Activated T-helper 2 cell treated with anti-CD3 and anti-CD28 coated beads, Interferon-gamma antibody, Interleukin-2, Interleukin-4, amounts not matched to agents 10 μg/mL and 5 μg/mL and 100 μg/mL, durations not matched to agents 14 hours and 24 hours and 36 hours (primary cell): ENCODE measurements at regions not wholly inside any gene's neighbourhood (a gene's known extent, or its start where the extent isn't known, plus 50 kb on each side); places are given as distances from the start of the nearest gene placed in this dataset.

Experiments used
- DNase-seq: peaks from one replicate; pipeline ENCODE4 v3.0.0; 2021; ENCODE audit warnings: low spot score
- H3K27ac Mint-ChIP-seq: one replicate; pipeline ENCODE4 v1.8.0; 2021; ENCODE audit warnings: mixed read lengths
- H3K27me3 Mint-ChIP-seq: one replicate; pipeline ENCODE4 v1.8.0; 2021; ENCODE audit warnings: low read depth, mixed read lengths
- H3K36me3 Mint-ChIP-seq: one replicate; pipeline ENCODE4 v1.8.0; 2021; ENCODE audit warnings: low read depth, mixed read lengths
- H3K4me1 Mint-ChIP-seq: one replicate; pipeline ENCODE4 v1.8.0; 2021; ENCODE audit warnings: low read depth, mixed read lengths
- H3K4me3 Mint-ChIP-seq: one replicate; pipeline ENCODE4 v1.8.0; 2021; ENCODE audit warnings: low read depth, mild to moderate bottlenecking, moderate library complexity, mixed read lengths
- H3K9me3 Mint-ChIP-seq: one replicate; pipeline ENCODE4 v1.8.0; 2021; ENCODE audit warnings: mixed read lengths
- intact Hi-C: fragments of 100-400 bp; cut with micrococcal nuclease; formaldehyde crosslinking; loops from one replicate; pipeline ENCODE4 v1.15.1; 2023

GRCh38 chr13:83065108-83065507, 817.2 kb downstream of the SLITRK1 start:
- Mint-ChIP-seq H3K4me3 (no peak overlapping the region), H3K27ac (no peak overlapping the region), H3K4me1 (no peaks in the 10 kb centered on the region), H3K9me3 (peaks cover 13% of the 10 kb centered on the region), H3K27me3 (no peaks in the 10 kb centered on the region), H3K36me3 (no peaks in the 10 kb centered on the region)
- intact Hi-C loops, result no loop called here
- DNase-seq, result no peak

GRCh38 chr13:83057119-83057518, 825.2 kb downstream of the SLITRK1 start:
- Mint-ChIP-seq H3K4me1 (no peaks in the 10 kb centered on the region), H3K9me3 (peaks cover 8% of the 10 kb centered on the region), H3K4me3 (no peak overlapping the region), H3K36me3 (no peaks in the 10 kb centered on the region), H3K27ac (no peak overlapping the region), H3K27me3 (no peaks in the 10 kb centered on the region)
- no peak for DNase-seq
- intact Hi-C loops, result no loop called here

GRCh38 chr13:83056269-83056668, 826.0 kb downstream of the SLITRK1 start:
- Mint-ChIP-seq H3K4me3 (no peak overlapping the region), H3K9me3 (peaks cover 8% of the 10 kb centered on the region), H3K27ac (no peak overlapping the region), H3K4me1 (no peaks in the 10 kb centered on the region), H3K36me3 (no peaks in the 10 kb centered on the region), H3K27me3 (no peaks in the 10 kb centered on the region)
- intact Hi-C loops, result no loop called here
- DNase-seq, result no peak

- H3K9me3 Mint-ChIP-seq, result peaks cover 12% of the 10 kb centered on the region
- intact Hi-C loops, result no loop called here
- DNase-seq, result no peak
- H3K4me3 Mint-ChIP-seq, result no peak overlapping the region
- no peak overlapping the region for H3K27ac Mint-ChIP-seq
- no peaks in the 10 kb centered on the region for H3K36me3 Mint-ChIP-seq
- H3K4me1 Mint-ChIP-seq, result no peaks in the 10 kb centered on the region
- H3K27me3 Mint-ChIP-seq, result no peaks in the 10 kb centered on the region
These were observed 833.9 kb downstream of the SLITRK1 start for GRCh38 chr13:83048419-83048818.

GRCh38 chr13:83024955-83025594, 857.2 kb downstream of the SLITRK1 start:
- Mint-ChIP-seq H3K4me3 (no peak overlapping the region), H3K36me3 (no peaks in the 10 kb centered on the region), H3K4me1 (no peaks in the 10 kb centered on the region), H3K27me3 (no peaks in the 10 kb centered on the region), H3K27ac (no peak overlapping the region), H3K9me3 (peaks cover 42% of the 10 kb centered on the region)
- DNase-seq, result no peak
- intact Hi-C loops, result no loop called here

- Mint-ChIP-seq H3K27me3 (no peaks in the 10 kb centered on the region), H3K36me3 (no peaks in the 10 kb centered on the region), H3K4me1 (no peaks in the 10 kb centered on the region), H3K9me3 (peaks cover 44% of the 10 kb centered on the region), H3K27ac (no peak overlapping the region), H3K4me3 (no peak overlapping the region)
- intact Hi-C loops, result no loop called here
- no peak for DNase-seq
These were observed 858.0 kb downstream of the SLITRK1 start for GRCh38 chr13:83024232-83024631.

- H3K36me3 Mint-ChIP-seq, result no peaks in the 10 kb centered on the region
- intact Hi-C loops, result no loop called here
These were observed 862.3 kb downstream of the SLITRK1 start for GRCh38 chr13:83019986-83020385.

GRCh38 chr13:83009987-83010386, 872.3 kb downstream of the SLITRK1 start:
- no peak overlapping the region for H3K4me3 Mint-ChIP-seq
- H3K27ac Mint-ChIP-seq, result no peak overlapping the region
- no peak for DNase-seq
- no peaks in the 10 kb centered on the region for H3K27me3 Mint-ChIP-seq
- intact Hi-C loops, result no loop called here
- H3K9me3 Mint-ChIP-seq, result peaks cover 32% of the 10 kb centered on the region
- no peaks in the 10 kb centered on the region for H3K4me1 Mint-ChIP-seq
- no peaks in the 10 kb centered on the region for H3K36me3 Mint-ChIP-seq

More at GRCh38 chr13:83019986-83020385, 862.3 kb downstream of the SLITRK1 start:
- H3K4me1 Mint-ChIP-seq, result no peaks in the 10 kb centered on the region
- no peak overlapping the region for H3K4me3 Mint-ChIP-seq
- DNase-seq, result no peak
- H3K9me3 Mint-ChIP-seq, result peaks cover 45% of the 10 kb centered on the region
- H3K27me3 Mint-ChIP-seq, result no peaks in the 10 kb centered on the region
- no peak overlapping the region for H3K27ac Mint-ChIP-seq

- intact Hi-C loops, result no loop called here
- Mint-ChIP-seq H3K36me3 (no peaks in the 10 kb centered on the region), H3K27ac (no peak overlapping the region), H3K27me3 (no peaks in the 10 kb centered on the region), H3K4me1 (no peaks in the 10 kb centered on the region), H3K9me3 (peaks cover 21% of the 10 kb centered on the region), H3K4me3 (no peak overlapping the region)
- no peak for DNase-seq
These were observed 873.9 kb downstream of the SLITRK1 start for GRCh38 chr13:83008212-83008929.

- intact Hi-C loops, result no loop called here
- no peaks in the 10 kb centered on the region for H3K36me3 Mint-ChIP-seq
- no peak overlapping the region for H3K27ac Mint-ChIP-seq
- no peak overlapping the region for H3K4me3 Mint-ChIP-seq
- H3K9me3 Mint-ChIP-seq, result peaks cover 17% of the 10 kb centered on the region
- H3K27me3 Mint-ChIP-seq, result no peaks in the 10 kb centered on the region
- H3K4me1 Mint-ChIP-seq, result no peaks in the 10 kb centered on the region
- DNase-seq, result no peak
These were observed 875.0 kb downstream of the SLITRK1 start for GRCh38 chr13:83007226-83007625.

GRCh38 chr13:83003185-83003584, 879.1 kb downstream of the SLITRK1 start:
- H3K4me3 Mint-ChIP-seq, result no peak overlapping the region
- intact Hi-C loops, result no loop called here
- H3K27me3 Mint-ChIP-seq, result no peaks in the 10 kb centered on the region
- peaks cover 23% of the 10 kb centered on the region for H3K9me3 Mint-ChIP-seq
- H3K4me1 Mint-ChIP-seq, result no peaks in the 10 kb centered on the region
- H3K27ac Mint-ChIP-seq, result no peak overlapping the region
- no peak for DNase-seq
- no peaks in the 10 kb centered on the region for H3K36me3 Mint-ChIP-seq

- Mint-ChIP-seq H3K27me3 (no peaks in the 10 kb centered on the region), H3K27ac (no peak overlapping the region), H3K4me1 (no peaks in the 10 kb centered on the region), H3K36me3 (no peaks in the 10 kb centered on the region), H3K4me3 (no peak overlapping the region), H3K9me3 (peaks cover 20% of the 10 kb centered on the region)
- intact Hi-C loops, result no loop called here
- no peak for DNase-seq
These were observed 888.9 kb downstream of the SLITRK1 start for GRCh38 chr13:82993417-82993816.

- Mint-ChIP-seq H3K27ac (no peak overlapping the region), H3K4me1 (no peaks in the 10 kb centered on the region), H3K36me3 (no peaks in the 10 kb centered on the region), H3K9me3 (peaks cover 29% of the 10 kb centered on the region), H3K27me3 (no peaks in the 10 kb centered on the region), H3K4me3 (no peak overlapping the region)
- intact Hi-C loops, result no loop called here
- DNase-seq, result no peak
These were observed 905.8 kb downstream of the SLITRK1 start for GRCh38 chr13:82976499-82976898.
